ENCODE measurements at regions not wholly inside any gene's neighbourhood (a gene's known extent, or its start where the extent isn't known, plus 50 kb on each side); places are given as distances from the start of the nearest gene placed in this dataset.

- no peaks in the 10 kb centered on the region for H3K27me3 ChIP-seq (ENCODE audit: insufficient read depth, poor library complexity, severe bottlenecking)
- H3K36me3 ChIP-seq (ENCODE audit: low read depth): no peaks in the 10 kb centered on the region
- DNase-seq (ENCODE audit: low spot score) (no peak), ATAC-seq (ENCODE audit: low read depth) (no peak)
- H3K27ac ChIP-seq (ENCODE audit: poor library complexity, severe bottlenecking): no peak overlapping the region
- no peaks in the 10 kb centered on the region for H3K9me3 ChIP-seq (ENCODE audit: severe bottlenecking)
- no peak overlapping the region for H3K4me3 ChIP-seq (ENCODE audit: severe bottlenecking)
- no peak for TF ChIP-seq CTCF (IDR thresholded peaks at IDR 0.05; ENCODE audit: poor library complexity, severe bottlenecking)
- peaks cover 33% of the 10 kb centered on the region for H3K4me1 ChIP-seq (ENCODE audit: insufficient read depth, poor library complexity, severe bottlenecking)
Measured at GRCh38 chr10:4529266-4529665, 296.7 kb upstream of the AKR1E2 start.

GRCh38 chr10:4527281-4527970, 298.6 kb upstream of the AKR1E2 start:
- ATAC-seq (ENCODE audit: low read depth): peak; percentile 17; the same call in 1 of the 3 replicates
- H3K9me3 ChIP-seq (ENCODE audit: severe bottlenecking): no peaks in the 10 kb centered on the region
- no peak for DNase-seq (ENCODE audit: low spot score)
- no peaks in the 10 kb centered on the region for H3K36me3 ChIP-seq (ENCODE audit: low read depth)
- no peak for TF ChIP-seq CTCF (IDR thresholded peaks at IDR 0.05; ENCODE audit: poor library complexity, severe bottlenecking)
- peak overlapping the region; percentile 34 for H3K27ac ChIP-seq (ENCODE audit: poor library complexity, severe bottlenecking)
- peaks cover 14% of the 10 kb centered on the region for H3K4me1 ChIP-seq (ENCODE audit: insufficient read depth, poor library complexity, severe bottlenecking)
- no peaks in the 10 kb centered on the region for H3K27me3 ChIP-seq (ENCODE audit: insufficient read depth, poor library complexity, severe bottlenecking)
- H3K4me3 ChIP-seq (ENCODE audit: severe bottlenecking): no peak overlapping the region

GRCh38 chr10:4526311-4526731, 299.7 kb upstream of the AKR1E2 start:
- Histone ChIP-seq H3K27ac (ENCODE audit: poor library complexity, severe bottlenecking) (no peak overlapping the region), H3K9me3 (ENCODE audit: severe bottlenecking) (no peaks in the 10 kb centered on the region), H3K36me3 (ENCODE audit: low read depth) (no peaks in the 10 kb centered on the region), H3K4me1 (ENCODE audit: insufficient read depth, poor library complexity, severe bottlenecking) (peaks cover 6% of the 10 kb centered on the region), H3K27me3 (ENCODE audit: insufficient read depth, poor library complexity, severe bottlenecking) (no peaks in the 10 kb centered on the region), H3K4me3 (ENCODE audit: severe bottlenecking) (no peak overlapping the region)
- no peak for DNase-seq (ENCODE audit: low spot score)
- ATAC-seq (ENCODE audit: low read depth): no peak
- TF ChIP-seq CTCF (IDR thresholded peaks at IDR 0.05; ENCODE audit: poor library complexity, severe bottlenecking): no peak

GRCh38 chr10:4525103-4525502, 300.9 kb upstream of the AKR1E2 start:
- ATAC-seq (ENCODE audit: low read depth) (no peak), DNase-seq (ENCODE audit: low spot score) (no peak)
- Histone ChIP-seq H3K27ac (ENCODE audit: poor library complexity, severe bottlenecking) (no peak overlapping the region), H3K4me3 (ENCODE audit: severe bottlenecking) (no peak overlapping the region), H3K27me3 (ENCODE audit: insufficient read depth, poor library complexity, severe bottlenecking) (no peaks in the 10 kb centered on the region), H3K36me3 (ENCODE audit: low read depth) (no peaks in the 10 kb centered on the region), H3K9me3 (ENCODE audit: severe bottlenecking) (no peaks in the 10 kb centered on the region), H3K4me1 (ENCODE audit: insufficient read depth, poor library complexity, severe bottlenecking) (peaks cover 14% of the 10 kb centered on the region)
- TF ChIP-seq CTCF (IDR thresholded peaks at IDR 0.05; ENCODE audit: poor library complexity, severe bottlenecking): no peak

- Histone ChIP-seq H3K27me3 (ENCODE audit: insufficient read depth, poor library complexity, severe bottlenecking) (no peaks in the 10 kb centered on the region), H3K36me3 (ENCODE audit: low read depth) (no peaks in the 10 kb centered on the region), H3K4me3 (ENCODE audit: severe bottlenecking) (no peak overlapping the region), H3K27ac (ENCODE audit: poor library complexity, severe bottlenecking) (no peak overlapping the region), H3K9me3 (ENCODE audit: severe bottlenecking) (no peaks in the 10 kb centered on the region), H3K4me1 (ENCODE audit: insufficient read depth, poor library complexity, severe bottlenecking) (peaks cover 17% of the 10 kb centered on the region)
- ATAC-seq (ENCODE audit: low read depth): no peak
- TF ChIP-seq CTCF (IDR thresholded peaks at IDR 0.05; ENCODE audit: poor library complexity, severe bottlenecking): no peak
- DNase-seq (ENCODE audit: low spot score): no peak
Measured at GRCh38 chr10:4522296-4523000, 303.6 kb upstream of the AKR1E2 start.

Measured in RWPE2 (cell line).